Cardiac muscle cell (in vitro differentiated cells and primary cell): ENCODE measurements at regions not wholly inside any gene's neighbourhood (a gene's known extent, or its start where the extent isn't known, plus 50 kb on each side); places are given as distances from the start of the nearest gene placed in this dataset.
A peak's percentile ranks its signal among the peaks of the same experiment; 100 is the strongest.

Experiments
- DNase-seq, 2 donors: peaks; one replicate each; pipeline versions ENCODE4 v3.0.0 to v3.0.0-alpha.2; 2010 to 2017; ENCODE audit warnings: low read depth in 1 of 2, low spot score in 1 of 2
- H3K27ac ChIP-seq: fragments of 200-600 bp; sonication (generic); 2 replicates; pipeline ENCODE4 v1.5.1; 2016
- H3K27me3 ChIP-seq: fragments of 200-600 bp; sonication (generic); 2 replicates; pipeline ENCODE4 v1.6.0; 2016; ENCODE audit warnings: control low read depth
- H3K36me3 ChIP-seq: fragments of 200-600 bp; sonication (generic); 2 replicates; pipeline ENCODE4 v1.5.1; 2016; ENCODE audit warnings: control low read depth
- H3K4me1 ChIP-seq: fragments of 200-600 bp; sonication (generic); 2 replicates; pipeline ENCODE4 v1.8.1; 2017; ENCODE audit warnings: low read depth, mild to moderate bottlenecking, mixed run types
- H3K4me3 ChIP-seq: fragments of 200-600 bp; sonication (generic); 2 replicates; pipeline ENCODE4 v1.5.1; 2016; ENCODE audit warnings: mild to moderate bottlenecking
- H3K9me3 ChIP-seq: fragments of 200-600 bp; sonication (generic); 2 replicates; pipeline ENCODE4 v1.5.1; 2017; ENCODE audit warnings: low read depth, mild to moderate bottlenecking, control low read depth
- TF ChIP-seq, protein P1 (sequence below): IDR thresholded peaks from 2 replicates; pipeline ENCODE4 v1.5.1; 2012; ENCODE audit warnings: low read depth, mild to moderate bottlenecking, low read length

DNA sequence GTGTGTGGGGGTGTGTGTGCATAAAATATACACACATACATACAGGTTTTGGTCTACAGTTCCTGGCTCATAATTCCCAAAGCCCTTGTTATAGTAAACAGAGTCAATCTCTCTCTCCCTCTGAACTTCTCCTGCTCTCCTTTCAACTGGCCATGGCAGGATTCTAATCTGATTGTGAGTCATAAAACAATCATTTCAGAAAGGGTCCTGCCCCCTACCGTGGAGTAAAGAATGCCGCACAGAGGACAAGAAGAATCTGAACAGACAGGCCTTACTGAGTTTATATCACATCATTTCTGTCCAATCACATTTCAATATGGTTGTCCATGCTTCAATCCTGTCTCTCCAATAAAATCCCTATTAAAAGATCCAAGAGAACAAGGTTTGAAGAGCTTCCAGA, 416.9 kb downstream of the FRK start:
- TF ChIP-seq, protein P1, sequence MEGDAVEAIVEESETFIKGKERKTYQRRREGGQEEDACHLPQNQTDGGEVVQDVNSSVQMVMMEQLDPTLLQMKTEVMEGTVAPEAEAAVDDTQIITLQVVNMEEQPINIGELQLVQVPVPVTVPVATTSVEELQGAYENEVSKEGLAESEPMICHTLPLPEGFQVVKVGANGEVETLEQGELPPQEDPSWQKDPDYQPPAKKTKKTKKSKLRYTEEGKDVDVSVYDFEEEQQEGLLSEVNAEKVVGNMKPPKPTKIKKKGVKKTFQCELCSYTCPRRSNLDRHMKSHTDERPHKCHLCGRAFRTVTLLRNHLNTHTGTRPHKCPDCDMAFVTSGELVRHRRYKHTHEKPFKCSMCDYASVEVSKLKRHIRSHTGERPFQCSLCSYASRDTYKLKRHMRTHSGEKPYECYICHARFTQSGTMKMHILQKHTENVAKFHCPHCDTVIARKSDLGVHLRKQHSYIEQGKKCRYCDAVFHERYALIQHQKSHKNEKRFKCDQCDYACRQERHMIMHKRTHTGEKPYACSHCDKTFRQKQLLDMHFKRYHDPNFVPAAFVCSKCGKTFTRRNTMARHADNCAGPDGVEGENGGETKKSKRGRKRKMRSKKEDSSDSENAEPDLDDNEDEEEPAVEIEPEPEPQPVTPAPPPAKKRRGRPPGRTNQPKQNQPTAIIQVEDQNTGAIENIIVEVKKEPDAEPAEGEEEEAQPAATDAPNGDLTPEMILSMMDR = peak; percentile 38
- Histone ChIP-seq H3K9me3 (no peaks in the 10 kb centered on the region), H3K4me3 (no peak overlapping the region), H3K27ac (no peak overlapping the region), H3K36me3 (no peaks in the 10 kb centered on the region), H3K4me1 (no peaks in the 10 kb centered on the region), H3K27me3 (no peaks in the 10 kb centered on the region)
- peak in 1 of 2 donors; percentile 66 for DNase-seq

GRCh38 chr6:115634887-115635286, 425.8 kb downstream of the FRK start:
- no peaks in the 10 kb centered on the region for H3K4me1 ChIP-seq
- no peaks in the 10 kb centered on the region for H3K9me3 ChIP-seq
- H3K27ac ChIP-seq = no peak overlapping the region
- DNase-seq = no peak
- TF ChIP-seq, protein P1 = no peak
- no peaks in the 10 kb centered on the region for H3K27me3 ChIP-seq
- no peak overlapping the region for H3K4me3 ChIP-seq
- H3K36me3 ChIP-seq = no peaks in the 10 kb centered on the region

DNA sequence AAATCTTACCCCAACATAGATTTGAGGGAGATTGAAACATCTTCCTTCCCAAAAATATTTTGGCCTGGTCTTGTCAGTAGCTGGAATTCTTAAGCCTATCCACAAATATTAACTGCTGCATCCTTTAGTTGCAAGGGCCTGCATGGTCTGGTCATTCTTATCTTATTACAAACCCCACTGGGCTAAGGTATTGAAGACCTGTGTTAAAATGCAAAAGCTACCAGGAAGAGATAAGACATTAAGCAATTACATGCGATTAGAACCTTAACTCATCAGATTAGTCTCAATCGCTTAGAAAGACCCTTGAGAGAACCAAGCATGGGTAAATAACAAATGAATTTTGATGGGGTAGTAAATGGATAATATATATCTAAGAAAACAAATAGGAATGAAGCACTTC, 426.6 kb downstream of the FRK start:
- Histone ChIP-seq H3K27ac (no peak overlapping the region), H3K36me3 (no peaks in the 10 kb centered on the region)

DNA sequence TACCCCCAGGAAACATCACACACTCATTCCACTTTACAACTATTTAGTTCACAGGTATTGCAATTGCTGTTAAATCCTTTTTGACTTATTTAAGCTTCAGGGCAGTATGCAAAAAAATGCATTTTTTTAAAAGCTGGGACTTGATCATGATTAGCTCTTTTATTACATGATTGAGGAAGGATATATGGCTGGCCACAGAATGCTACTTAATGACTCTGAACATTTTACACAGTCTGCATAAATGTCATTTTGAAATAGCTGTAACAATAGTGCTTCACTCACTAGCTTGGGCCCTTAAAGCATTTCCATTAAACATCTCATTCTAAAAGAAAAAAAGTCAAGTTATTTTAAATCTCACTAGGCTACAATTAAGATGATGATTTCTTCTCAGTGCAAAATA, 429.7 kb downstream of the FRK start:
- TF ChIP-seq, protein P1 = no peak

More for the DNA sequence above, 426.6 kb downstream of the FRK start:
- DNase-seq = no peak
- Histone ChIP-seq H3K4me1 (no peaks in the 10 kb centered on the region), H3K4me3 (no peak overlapping the region), H3K27me3 (no peaks in the 10 kb centered on the region), H3K9me3 (no peaks in the 10 kb centered on the region)
- TF ChIP-seq, protein P1 = no peak

GRCh38 chr6:115630424-115631024, 430.2 kb downstream of the FRK start:
- Histone ChIP-seq H3K4me3 (no peak overlapping the region), H3K9me3 (no peaks in the 10 kb centered on the region), H3K36me3 (no peaks in the 10 kb centered on the region), H3K4me1 (no peaks in the 10 kb centered on the region), H3K27me3 (no peaks in the 10 kb centered on the region), H3K27ac (no peak overlapping the region)
- no peak for DNase-seq
- TF ChIP-seq, protein P1 = no peak

More for the DNA sequence above, 429.7 kb downstream of the FRK start:
- DNase-seq = no peak
- Histone ChIP-seq H3K27ac (no peak overlapping the region), H3K4me1 (no peaks in the 10 kb centered on the region), H3K4me3 (no peak overlapping the region), H3K9me3 (no peaks in the 10 kb centered on the region), H3K36me3 (no peaks in the 10 kb centered on the region), H3K27me3 (no peaks in the 10 kb centered on the region)
